Aorta (tissue), 5 donors: ENCODE measurements at regions not wholly inside any gene's neighbourhood (a gene's known extent, or its start where the extent isn't known, plus 50 kb on each side); places are given as distances from the start of the nearest gene placed in this dataset.

Experiments
- ATAC-seq: fragments of 200-7000 bp; cut with Tn5 transposase; one replicate; pipeline ENCODE4 v1.9.1; 2022; ENCODE audit warnings: moderate library complexity; ENCODE audit not compliant: low FRiP score
- DNase-seq, 2 donors: peaks; one replicate each; pipeline ENCODE4 v3.0.0-alpha.2; 2020
- H3K27ac ChIP-seq, 2 donors: one replicate each; pipeline ENCODE4 v1.5.1; 2013; ENCODE audit warnings: low read length in 2 of 2, mild to moderate bottlenecking in 2 of 2, moderate library complexity in 2 of 2, control low read depth in 1 of 2, inconsistent platforms in 1 of 2, low read depth in 1 of 2
- H3K27me3 ChIP-seq, 2 donors: one replicate each; pipeline ENCODE4 v1.6.1; 2013; ENCODE audit warnings: control low read depth in 1 of 2, low read length in 1 of 2, mild to moderate bottlenecking in 1 of 2, moderate library complexity in 1 of 2; ENCODE audit not compliant: insufficient read depth in 2 of 2, control insufficient read depth in 1 of 2
- H3K36me3 ChIP-seq, 2 donors: one replicate each; pipeline ENCODE4 v1.6.1; 2013; ENCODE audit warnings: control low read depth in 1 of 2, low read length in 1 of 2, mild to moderate bottlenecking in 1 of 2; ENCODE audit not compliant: insufficient read depth in 2 of 2, control insufficient read depth in 1 of 2
- H3K4me1 ChIP-seq, 2 donors: one replicate each; pipeline ENCODE4 v1.6.1; 2013; ENCODE audit warnings: low read length in 2 of 2, control low read depth in 1 of 2, mild to moderate bottlenecking in 1 of 2, moderate library complexity in 1 of 2; ENCODE audit not compliant: insufficient read depth in 2 of 2, control insufficient read depth in 1 of 2
- H3K4me3 ChIP-seq, 2 donors: one replicate each; pipeline ENCODE4 v1.5.1; 2013; ENCODE audit warnings: low read length in 2 of 2, control low read depth in 1 of 2, mild to moderate bottlenecking in 1 of 2
- H3K9me3 ChIP-seq: one replicate; pipeline ENCODE4 v1.6.1; 2013; ENCODE audit warnings: mild to moderate bottlenecking, low read length; ENCODE audit not compliant: control insufficient read depth
- WGBS, 2 donors: extraction: QIAGEN DNeasy Blood & Tissue Kit; methylation state at CpG; one replicate each; pipeline ENCODE4 v1.1.7; 2013; 5-methylcytosine and 5-hydroxymethylcytosine counted together
- intact Hi-C, 2 donors: fragments of 100-400 bp; cut with DNase I; formaldehyde crosslinking; loops; one replicate each; pipeline versions ENCODE4 v1.14.2 to v1.15.0; 2022
- donor health status: healthy with polysubstance abuse.
- donor health status: Bipolar disorder and iron deficiency.
- donor health status: DM: no; HTN: no; CAD: no.
- donor health status: DM: no; HTN: no; CAD: no.
- donor health status: DM: yes; HTN: yes; CAD: no.

- Histone ChIP-seq H3K9me3 (peaks cover 1% of the 10 kb centered on the region), H3K36me3 (no peaks in the 10 kb centered on the region), H3K27ac (no peak overlapping the region), H3K4me3 (no peak overlapping the region), H3K27me3 (peaks cover 0 to 2% of the 10 kb centered on the region in 2 donors), H3K4me1 (no peaks in the 10 kb centered on the region)
- intact Hi-C loops: no loop called here
- ATAC-seq (no peak), DNase-seq (no peak)
- 41 to 92% methylated on average over 2 of the region's 2 CpGs for WGBS, 2 donors
These were observed 410.3 kb upstream of the SLC24A2 start for GRCh38 chr9:20199111-20199510.

GRCh38 chr9:20197976-20198685, 409.3 kb upstream of the SLC24A2 start:
- WGBS, 2 donors: 31 to 37% methylated on average over 7 of the region's 7 CpGs
- Histone ChIP-seq H3K4me3 (no peak overlapping the region), H3K4me1 (no peaks in the 10 kb centered on the region), H3K27ac (no peak overlapping the region), H3K36me3 (no peaks in the 10 kb centered on the region), H3K27me3 (no peaks in the 10 kb centered on the region), H3K9me3 (peaks cover 1% of the 10 kb centered on the region)
- DNase-seq (no peak), ATAC-seq (peak; percentile 15)
- intact Hi-C loops: no loop called here

GRCh38 chr9:20191228-20191840, 402.5 kb upstream of the SLC24A2 start:
- no peak for DNase-seq
- Histone ChIP-seq H3K27ac (no peak overlapping the region), H3K27me3 (peaks cover 0 to 2% of the 10 kb centered on the region in 2 donors), H3K9me3 (no peaks in the 10 kb centered on the region), H3K36me3 (no peaks in the 10 kb centered on the region), H3K4me1 (no peaks in the 10 kb centered on the region), H3K4me3 (no peak overlapping the region)
- 78% methylated on average over 4 of the region's 4 CpGs for WGBS, 2 donors
- intact Hi-C loops: no loop called here
- ATAC-seq: no peak

GRCh38 chr9:20189871-20190270, 401.0 kb upstream of the SLC24A2 start:
- intact Hi-C loops: loop anchor here in 1 of 2 donors (10.0 kb wide), 1 partner anchor 55 kb away; no protein-coding TSS in a partner anchor
- WGBS, 2 donors: 13 to 19% methylated on average over 4 of the region's 4 CpGs
- no peaks in the 10 kb centered on the region for H3K36me3 ChIP-seq
- no peaks in the 10 kb centered on the region for H3K4me1 ChIP-seq
- DNase-seq: no peak
- no peak overlapping the region for H3K27ac ChIP-seq
- no peak overlapping the region for H3K4me3 ChIP-seq
- H3K9me3 ChIP-seq: no peaks in the 10 kb centered on the region
- H3K27me3 ChIP-seq: peaks cover 0 to 2% of the 10 kb centered on the region in 2 donors
- ATAC-seq: no peak

- no peaks in the 10 kb centered on the region for H3K9me3 ChIP-seq
- no peak overlapping the region for H3K4me3 ChIP-seq
- H3K36me3 ChIP-seq: no peaks in the 10 kb centered on the region
- no peaks in the 10 kb centered on the region for H3K4me1 ChIP-seq
- WGBS, 2 donors: 17 to 18% methylated on average over 6 of the region's 6 CpGs
- H3K27ac ChIP-seq: no peak overlapping the region
- DNase-seq: no peak
- peaks cover 0 to 2% of the 10 kb centered on the region in 2 donors for H3K27me3 ChIP-seq
- intact Hi-C loops: loop anchor here in 1 of 2 donors (10.0 kb wide), 1 partner anchor 56 kb away; no protein-coding TSS in a partner anchor
- no peak for ATAC-seq
These were observed 400.0 kb upstream of the SLC24A2 start for GRCh38 chr9:20188616-20189369.

- ATAC-seq (no peak), DNase-seq (no peak)
- H3K36me3 ChIP-seq: no peaks in the 10 kb centered on the region
- H3K4me1 ChIP-seq: no peaks in the 10 kb centered on the region
- 66 to 73% methylated on average over 2 of the region's 2 CpGs for WGBS, 2 donors
- H3K9me3 ChIP-seq: no peaks in the 10 kb centered on the region
- intact Hi-C loops: loop anchor here in 1 of 2 donors (10.0 kb wide), 1 partner anchor 57 kb away; no protein-coding TSS in a partner anchor
- H3K27ac ChIP-seq: no peak overlapping the region
- H3K4me3 ChIP-seq: no peak overlapping the region
- H3K27me3 ChIP-seq: peaks cover 0 to 2% of the 10 kb centered on the region in 2 donors
These were observed 398.5 kb upstream of the SLC24A2 start for GRCh38 chr9:20187318-20187717.

- Histone ChIP-seq H3K9me3 (no peaks in the 10 kb centered on the region), H3K36me3 (no peaks in the 10 kb centered on the region), H3K27ac (no peak overlapping the region), H3K27me3 (peaks cover 0 to 2% of the 10 kb centered on the region in 2 donors), H3K4me3 (no peak overlapping the region), H3K4me1 (no peaks in the 10 kb centered on the region)
- intact Hi-C loops: loop anchor here in 1 of 2 donors (10.0 kb wide), 1 partner anchor 58 kb away; no protein-coding TSS in a partner anchor
- ATAC-seq (no peak), DNase-seq (no peak)
These were observed 398.0 kb upstream of the SLC24A2 start for GRCh38 chr9:20186823-20187222.

- Histone ChIP-seq H3K27me3 (peaks cover 0 to 2% of the 10 kb centered on the region in 2 donors), H3K36me3 (no peaks in the 10 kb centered on the region), H3K4me1 (no peaks in the 10 kb centered on the region), H3K9me3 (no peaks in the 10 kb centered on the region), H3K4me3 (no peak overlapping the region), H3K27ac (no peak overlapping the region)
- 68 to 72% methylated on average over 3 of the region's 3 CpGs for WGBS, 2 donors
- ATAC-seq (peak; percentile 15), DNase-seq (no peak)
- intact Hi-C loops: loop anchor here in 1 of 2 donors (10.0 kb wide), 1 partner anchor 59 kb away; no protein-coding TSS in a partner anchor
These were observed 397.4 kb upstream of the SLC24A2 start for GRCh38 chr9:20186231-20186630.
